Femur (tissue), 1 donor: ENCODE measurements at regions not wholly inside any gene's neighbourhood (a gene's known extent, or its start where the extent isn't known, plus 50 kb on each side); places are given as distances from the start of the nearest gene placed in this dataset.
"Not testable (repeated sequence)": the region's sequence is repeated elsewhere in the genome, so short reads cannot be mapped to it uniquely, and the experiment has no call there.

Experiments used
- DNase-seq: peaks from one replicate; pipeline ENCODE4 v3.0.0-alpha.2; 2017

GRCh38 chr18:56003009-56003719 lies 415.2 kb upstream of the TCF4 start:
- no peak for DNase-seq

- DNase-seq = peak; percentile 56
Measured at GRCh38 chr18:56001576-56001975, 413.6 kb upstream of the TCF4 start.

GRCh38 chr18:56000041-56000440 lies 412.0 kb upstream of the TCF4 start:
- DNase-seq = no peak

- no peak for DNase-seq
Measured at GRCh38 chr18:55999641-56000040, 411.6 kb upstream of the TCF4 start.

GRCh38 chr18:55998801-55999385 lies 410.9 kb upstream of the TCF4 start:
- DNase-seq = no peak

- peak; percentile 83 for DNase-seq
Measured at GRCh38 chr18:55998071-55998522, 410.1 kb upstream of the TCF4 start.

GRCh38 chr18:55997151-55997561 lies 409.2 kb upstream of the TCF4 start:
- peak; percentile 30 for DNase-seq

GRCh38 chr18:55996717-55997116 lies 408.7 kb upstream of the TCF4 start:
- no peak for DNase-seq

- no peak for DNase-seq
Measured at GRCh38 chr18:55990186-55990585, 402.2 kb upstream of the TCF4 start.

GRCh38 chr18:55988537-55988936 lies 400.5 kb upstream of the TCF4 start:
- no peak for DNase-seq

GRCh38 chr18:55983433-55983832 lies 395.4 kb upstream of the TCF4 start:
- no peak for DNase-seq

GRCh38 chr18:55982992-55983391 lies 395.0 kb upstream of the TCF4 start:
- DNase-seq = no peak

GRCh38 chr18:55981712-55982475 lies 393.9 kb upstream of the TCF4 start:
- no peak for DNase-seq

GRCh38 chr18:55974521-55974920 lies 386.5 kb upstream of the TCF4 start:
- DNase-seq = no peak

GRCh38 chr18:55968550-55968949 lies 380.6 kb upstream of the TCF4 start:
- DNase-seq = no peak

GRCh38 chr18:55967019-55967418 lies 379.0 kb upstream of the TCF4 start:
- no peak for DNase-seq

GRCh38 chr18:55964171-55964570 lies 376.2 kb upstream of the TCF4 start:
- no peak for DNase-seq

- DNase-seq = no peak
Measured at GRCh38 chr18:55953326-55953725, 365.3 kb upstream of the TCF4 start.

- not testable (repeated sequence) for DNase-seq
Measured at GRCh38 chr18:55951738-55952137, 363.7 kb upstream of the TCF4 start.

GRCh38 chr18:55950379-55951166 lies 362.6 kb upstream of the TCF4 start:
- no peak for DNase-seq

- no peak for DNase-seq
Measured at GRCh38 chr18:55934821-55935220, 346.8 kb upstream of the TCF4 start.

- no peak for DNase-seq
Measured at GRCh38 chr18:55932675-55933074, 344.7 kb upstream of the TCF4 start.

- DNase-seq = no peak
Measured at GRCh38 chr18:55927831-55928230, 339.8 kb upstream of the TCF4 start.
